ENCODE measurements at regions not wholly inside any gene's neighbourhood (a gene's known extent, or its start where the extent isn't known, plus 50 kb on each side); places are given as distances from the start of the nearest gene placed in this dataset.
"Not testable (repeated sequence)": the region's sequence is repeated elsewhere in the genome, so short reads cannot be mapped to it uniquely, and the experiment has no call there.

DNA sequence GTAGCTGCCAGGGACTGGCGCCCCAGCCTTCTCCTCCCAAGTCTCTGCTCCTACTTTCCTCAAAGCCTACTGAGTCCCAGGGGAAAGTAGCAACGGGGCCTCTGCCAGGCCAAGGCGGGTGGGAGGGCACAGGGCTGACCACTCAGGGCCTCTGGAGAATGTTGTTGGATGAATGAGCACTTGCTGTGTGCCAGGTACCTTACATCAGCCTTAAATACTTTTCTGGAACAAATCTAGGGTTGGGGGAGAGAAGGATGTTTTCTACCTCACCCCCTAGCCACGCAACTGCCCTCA lies 119.3 kb upstream of the ZBTB40 start:
- no peak for DNase-seq (ENCODE audit: low read depth in 2 of 2)

GRCh38 chr1:22332795-22333499 lies 118.7 kb upstream of the ZBTB40 start:
- DNase-seq (ENCODE audit: low read depth in 2 of 2) = no peak

- DNase-seq (ENCODE audit: low read depth in 2 of 2) = no peak
Measured at GRCh38 chr1:22333516-22334121, 118.0 kb upstream of the ZBTB40 start.

- DNase-seq (ENCODE audit: low read depth in 2 of 2) = no peak
Measured at GRCh38 chr1:22334860-22335550, 116.6 kb upstream of the ZBTB40 start.

DNA sequence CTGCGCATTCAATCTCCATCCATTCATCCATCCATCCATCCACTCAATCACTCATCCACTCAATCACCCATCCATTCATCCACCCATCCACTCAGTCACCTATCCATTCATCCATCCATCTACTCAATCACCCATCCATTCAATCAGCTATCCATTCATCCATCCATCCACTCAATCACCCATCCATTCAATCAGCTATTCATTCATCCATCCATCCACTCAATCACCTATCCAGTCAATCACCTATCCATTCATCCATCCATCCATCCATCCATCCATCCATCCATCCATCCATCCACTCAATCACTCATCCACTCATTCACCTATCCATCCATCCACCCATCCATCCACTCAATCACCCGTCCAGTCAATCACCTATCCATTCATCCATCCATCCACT lies 115.4 kb upstream of the ZBTB40 start:
- not testable (repeated sequence) for DNase-seq (ENCODE audit: low read depth in 2 of 2)

DNA sequence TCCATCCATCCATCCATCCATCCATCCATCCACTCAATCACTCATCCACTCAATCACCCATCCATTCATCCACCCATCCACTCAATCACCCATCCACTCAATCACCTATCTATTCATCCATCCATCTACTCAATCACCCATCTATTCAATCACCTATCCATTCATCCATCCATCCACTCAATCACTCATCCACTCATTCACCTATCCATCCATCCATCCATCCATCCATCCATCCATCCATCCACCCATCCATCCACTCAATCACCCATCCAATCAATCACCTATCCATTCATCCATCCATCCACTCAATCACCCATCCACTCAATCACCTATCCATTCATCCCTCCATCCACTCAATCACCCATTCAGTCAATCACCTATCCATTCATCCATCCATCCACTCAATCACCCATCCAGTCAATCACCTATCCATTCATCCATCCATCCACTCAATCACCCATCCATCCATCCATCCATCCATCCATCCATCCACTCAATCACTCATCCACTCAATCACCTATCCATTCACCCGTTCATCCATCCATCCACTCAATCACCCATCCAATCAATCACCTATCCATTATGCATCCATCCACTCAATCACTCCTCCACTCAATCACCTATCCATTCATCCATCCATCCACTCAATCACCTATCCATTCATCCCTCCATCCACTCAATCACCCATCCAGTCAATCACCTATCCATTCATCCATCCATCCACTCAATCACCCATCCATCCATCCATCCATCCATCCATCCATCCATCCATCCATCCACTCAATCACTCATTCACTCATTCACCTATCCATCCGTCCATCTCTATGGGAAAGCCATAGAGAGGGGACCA lies 114.7 kb upstream of the ZBTB40 start:
- not testable (repeated sequence) for DNase-seq (ENCODE audit: low read depth in 2 of 2)

- no peak for DNase-seq (ENCODE audit: low read depth in 2 of 2)
Measured at GRCh38 chr1:22338071-22338765, 113.4 kb upstream of the ZBTB40 start.

DNA sequence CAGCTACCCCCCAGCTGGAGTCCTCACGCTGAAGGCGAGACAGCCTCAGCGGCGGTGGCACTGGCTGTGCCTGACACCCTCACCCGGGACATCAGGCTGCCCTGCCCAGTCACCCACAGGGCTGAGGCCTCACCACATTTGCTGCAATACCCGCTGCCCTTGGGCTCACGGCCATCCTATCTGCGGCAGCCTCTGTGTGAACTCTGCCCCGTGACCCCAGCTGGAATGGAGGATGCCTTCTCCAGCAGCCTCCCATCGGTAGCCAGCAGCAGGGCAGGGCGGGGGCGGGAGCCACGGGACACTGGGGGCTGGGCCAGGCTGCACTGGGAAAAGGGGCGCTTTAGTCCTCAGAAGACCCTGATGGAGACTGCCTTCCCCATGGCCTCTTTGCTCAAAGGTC lies 112.4 kb upstream of the ZBTB40 start:
- no peak for DNase-seq (ENCODE audit: low read depth in 2 of 2)

DNA sequence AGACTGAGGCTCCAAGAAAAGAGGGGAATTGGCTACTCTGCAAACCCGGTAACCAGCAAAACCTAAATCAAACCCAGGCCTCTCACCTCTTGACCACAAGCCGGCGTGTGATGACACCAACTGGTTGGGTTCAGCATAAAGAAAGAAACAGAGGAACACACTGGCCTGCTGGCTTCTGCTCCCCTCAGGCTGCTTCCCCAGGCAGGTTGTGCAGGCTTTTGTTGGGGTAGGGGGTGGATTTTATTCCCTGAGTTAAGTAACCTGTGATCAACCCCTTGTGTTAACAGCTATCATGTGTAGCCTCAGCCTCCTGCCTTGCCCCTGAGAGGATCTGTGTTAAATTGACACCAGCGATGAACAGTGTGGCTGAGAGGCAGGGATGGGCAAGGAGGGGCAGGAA lies 111.6 kb upstream of the ZBTB40 start:
- no peak for DNase-seq (ENCODE audit: low read depth in 2 of 2)

- no peak for DNase-seq (ENCODE audit: low read depth in 2 of 2)
Measured at GRCh38 chr1:22340873-22341272, 110.8 kb upstream of the ZBTB40 start.

- DNase-seq (ENCODE audit: low read depth in 2 of 2) = peak; percentile 47 to 84
Measured at GRCh38 chr1:22341791-22342605, 109.7 kb upstream of the ZBTB40 start.

- no peak for DNase-seq (ENCODE audit: low read depth in 2 of 2)
Measured at GRCh38 chr1:22342734-22343191, 108.9 kb upstream of the ZBTB40 start.

- no peak for DNase-seq (ENCODE audit: low read depth in 2 of 2)
Measured at GRCh38 chr1:22343456-22344328, 108.0 kb upstream of the ZBTB40 start.

DNA sequence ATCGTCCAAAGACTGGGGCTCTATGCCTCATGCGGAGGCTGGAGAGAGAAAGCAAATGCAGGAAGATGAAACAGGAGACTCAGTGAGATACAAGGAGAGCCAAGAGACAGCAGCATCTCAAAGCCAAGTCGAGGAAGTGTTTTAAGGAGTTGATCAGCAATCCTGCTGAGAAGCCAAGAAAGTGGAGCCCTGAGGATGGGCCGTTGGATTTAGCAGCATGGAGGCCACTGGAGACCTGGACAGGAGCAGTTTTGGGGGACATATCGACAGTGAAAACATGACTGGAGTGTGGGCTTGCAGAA lies 107.4 kb upstream of the ZBTB40 start:
- no peak for DNase-seq (ENCODE audit: low read depth in 2 of 2)

GRCh38 chr1:22344851-22345560 lies 106.6 kb upstream of the ZBTB40 start:
- DNase-seq (ENCODE audit: low read depth in 2 of 2) = no peak

DNA sequence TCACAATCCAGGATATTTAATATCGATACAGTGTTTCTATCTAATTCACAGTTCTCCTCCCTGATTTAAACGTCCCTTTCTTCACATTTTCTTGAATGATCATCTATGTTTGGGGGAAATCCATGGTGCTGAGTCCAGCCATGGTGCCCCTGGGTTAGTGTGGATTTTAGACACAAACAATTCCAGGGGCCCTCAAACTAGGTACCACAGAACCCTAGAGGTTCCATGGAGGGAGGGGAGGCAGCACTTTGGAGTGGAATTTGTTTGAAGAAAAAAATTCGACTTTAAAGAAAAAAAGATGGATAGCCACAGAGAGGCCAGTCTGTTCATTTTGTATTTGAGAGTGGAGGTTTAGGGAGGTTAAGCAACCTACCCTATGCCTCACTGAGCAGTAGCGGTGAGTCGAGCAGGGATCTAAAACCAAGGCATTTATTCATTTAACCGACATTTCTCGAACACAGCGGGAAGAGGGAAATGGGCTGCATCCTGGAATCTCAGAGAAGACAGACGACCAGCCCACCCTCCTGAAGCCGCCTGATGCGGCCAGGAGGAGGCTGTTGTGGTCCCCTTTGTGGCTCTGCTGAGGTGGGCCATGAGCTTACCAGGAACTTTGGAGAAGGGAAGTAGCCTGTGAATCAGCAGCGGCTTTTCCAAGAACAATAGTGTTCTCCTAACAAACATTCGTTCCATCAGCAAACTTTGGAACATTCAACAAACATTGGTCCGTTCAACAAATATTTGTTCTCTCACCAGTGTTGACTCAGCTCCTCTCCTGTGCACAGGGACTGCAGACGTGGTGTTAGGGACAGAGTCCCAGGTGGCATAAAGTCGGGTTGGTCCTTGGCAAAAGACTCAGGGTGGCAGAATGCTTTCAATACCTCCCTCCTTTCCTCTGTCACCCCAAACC lies 103.5 kb upstream of the ZBTB40 start:
- peak; percentile 26 to 55 for DNase-seq (ENCODE audit: low read depth in 2 of 2)

GRCh38 chr1:22349362-22350043 lies 102.1 kb upstream of the ZBTB40 start:
- DNase-seq (ENCODE audit: low read depth in 2 of 2) = no peak
